ENCODE measurements at regions not wholly inside any gene's neighbourhood (a gene's known extent, or its start where the extent isn't known, plus 50 kb on each side); places are given as distances from the start of the nearest gene placed in this dataset.

DNA sequence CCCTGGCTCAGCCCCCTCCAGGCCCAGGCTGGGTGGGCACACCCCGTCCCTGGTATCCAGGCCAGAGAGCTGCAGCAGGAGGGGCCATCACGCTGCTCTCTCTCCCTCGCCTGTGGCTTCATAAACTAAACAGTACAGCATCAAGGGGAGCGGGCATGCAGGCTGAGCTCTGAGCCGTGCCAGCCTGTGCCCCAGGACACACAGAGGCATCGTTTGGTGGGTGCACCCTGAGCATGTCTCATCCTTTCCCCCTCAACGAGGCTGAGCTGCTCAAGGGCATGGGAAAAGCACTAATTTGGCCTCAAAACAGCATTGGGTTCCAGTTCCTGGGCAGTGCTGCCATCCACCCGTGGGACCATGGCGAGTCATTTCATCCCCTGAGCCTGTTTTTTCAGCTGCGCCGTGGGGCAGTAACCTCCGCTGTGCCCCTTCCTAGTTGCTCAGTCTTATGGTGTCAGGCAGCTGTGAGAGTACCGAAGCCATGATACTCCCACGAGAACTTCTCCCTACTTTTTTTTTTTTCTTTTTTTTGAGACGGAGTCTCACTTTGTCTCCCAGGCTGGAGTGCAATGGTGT is 79.6 kb downstream of the CPN2 start:
- peak in 1 of 2 experiments; percentile 10 for DNase-seq
- Histone ChIP-seq H3K4me3 (ENCODE audit: low read depth, low read length) (no peak overlapping the region), H3K4me1 (peaks cover 11% of the 10 kb centered on the region), H3K27me3 (replicated peaks; ENCODE audit: control insufficient read depth, insufficient read depth, low read length) (no peaks in the 10 kb centered on the region), H3K9me3 (no peaks in the 10 kb centered on the region), H3K36me3 (ENCODE audit: control insufficient read depth, insufficient read depth, low read length) (no peaks in the 10 kb centered on the region)
- intact Hi-C loops (cut with micrococcal nuclease; ENCODE audit: unreplicated experiment) = no loop called here
- H3K36me3 Mint-ChIP-seq (ENCODE audit: insufficient read depth, unreplicated experiment) = peaks cover 19% of the 10 kb centered on the region
- BruUV-seq (replicated peaks) = no TSS peak
- no peak overlapping the region for H3K27ac Mint-ChIP-seq (ENCODE audit: unreplicated experiment)
- POLR2A ChIA-PET = no interaction called here
- H3K27me3 Mint-ChIP-seq (ENCODE audit: insufficient read depth, unreplicated experiment) = no peaks in the 10 kb centered on the region
- CTCF ChIA-PET = interaction anchor here (0.6 to 1.2 kb wide), 2 partner anchors 44 to 1030 kb away, joined by 3 to 5 read pairs; no protein-coding TSS in a partner anchor
- H3K9me3 Mint-ChIP-seq (ENCODE audit: unreplicated experiment) = peaks cover 7% of the 10 kb centered on the region
- TF ChIP-seq, protein P1, sequence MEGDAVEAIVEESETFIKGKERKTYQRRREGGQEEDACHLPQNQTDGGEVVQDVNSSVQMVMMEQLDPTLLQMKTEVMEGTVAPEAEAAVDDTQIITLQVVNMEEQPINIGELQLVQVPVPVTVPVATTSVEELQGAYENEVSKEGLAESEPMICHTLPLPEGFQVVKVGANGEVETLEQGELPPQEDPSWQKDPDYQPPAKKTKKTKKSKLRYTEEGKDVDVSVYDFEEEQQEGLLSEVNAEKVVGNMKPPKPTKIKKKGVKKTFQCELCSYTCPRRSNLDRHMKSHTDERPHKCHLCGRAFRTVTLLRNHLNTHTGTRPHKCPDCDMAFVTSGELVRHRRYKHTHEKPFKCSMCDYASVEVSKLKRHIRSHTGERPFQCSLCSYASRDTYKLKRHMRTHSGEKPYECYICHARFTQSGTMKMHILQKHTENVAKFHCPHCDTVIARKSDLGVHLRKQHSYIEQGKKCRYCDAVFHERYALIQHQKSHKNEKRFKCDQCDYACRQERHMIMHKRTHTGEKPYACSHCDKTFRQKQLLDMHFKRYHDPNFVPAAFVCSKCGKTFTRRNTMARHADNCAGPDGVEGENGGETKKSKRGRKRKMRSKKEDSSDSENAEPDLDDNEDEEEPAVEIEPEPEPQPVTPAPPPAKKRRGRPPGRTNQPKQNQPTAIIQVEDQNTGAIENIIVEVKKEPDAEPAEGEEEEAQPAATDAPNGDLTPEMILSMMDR (IDR thresholded peaks at IDR 0.05; ENCODE audit: insufficient read depth in 1 of 2, low read depth in 1 of 2, low read length in 1 of 2, severe bottlenecking in 1 of 2, unreplicated experiment in 1 of 2) = no peak
- no peak overlapping the region for H3K4me3 Mint-ChIP-seq (ENCODE audit: unreplicated experiment)
- peaks cover 7% of the 10 kb centered on the region for H3K4me1 Mint-ChIP-seq (ENCODE audit: low read depth, unreplicated experiment)

DNA sequence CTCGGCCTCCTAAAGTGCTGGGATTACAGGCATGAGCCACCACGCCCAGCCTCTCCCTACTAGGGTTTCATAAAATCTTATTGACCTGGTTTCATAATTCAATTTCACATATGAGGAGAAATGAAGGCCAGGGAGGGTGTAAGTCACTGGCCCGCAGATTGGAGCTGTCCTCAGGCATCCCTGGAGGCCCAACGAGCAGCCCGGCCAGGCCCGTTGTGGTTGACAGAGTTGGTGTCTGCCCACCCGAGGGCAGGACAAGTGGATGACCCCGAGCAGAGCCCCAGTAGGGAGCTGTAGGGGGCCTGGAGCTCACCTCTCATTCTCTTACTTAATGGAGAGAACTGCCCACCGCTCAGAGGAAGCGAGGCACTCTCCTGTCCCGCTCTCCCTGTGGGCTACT is 78.9 kb downstream of the CPN2 start:
- Mint-ChIP-seq H3K4me1 (ENCODE audit: low read depth, unreplicated experiment) (peaks cover 7% of the 10 kb centered on the region), H3K36me3 (ENCODE audit: insufficient read depth, unreplicated experiment) (peaks cover 24% of the 10 kb centered on the region), H3K9me3 (ENCODE audit: unreplicated experiment) (peaks cover 7% of the 10 kb centered on the region), H3K4me3 (ENCODE audit: unreplicated experiment) (no peak overlapping the region), H3K27me3 (ENCODE audit: insufficient read depth, unreplicated experiment) (no peaks in the 10 kb centered on the region), H3K27ac (ENCODE audit: unreplicated experiment) (no peak overlapping the region)
- TF ChIP-seq, protein P1 (IDR thresholded peaks at IDR 0.05; ENCODE audit: insufficient read depth in 1 of 2, low read depth in 1 of 2, low read length in 1 of 2, severe bottlenecking in 1 of 2, unreplicated experiment in 1 of 2) = no peak
- H3K4me3 ChIP-seq (ENCODE audit: low read depth, low read length) = no peak overlapping the region
- no TSS peak for BruUV-seq (replicated peaks)
- no peaks in the 10 kb centered on the region for H3K36me3 ChIP-seq (ENCODE audit: control insufficient read depth, insufficient read depth, low read length)
- no peaks in the 10 kb centered on the region for H3K9me3 ChIP-seq
- peak in 1 of 2 experiments; percentile 26 for DNase-seq
- peaks cover 11% of the 10 kb centered on the region for H3K4me1 ChIP-seq
- ChIA-PET CTCF (interaction anchor here (0.6 kb wide), 1 partner anchor 141 kb away, joined by 9 read pairs; no protein-coding TSS in a partner anchor), POLR2A (no interaction called here)
- intact Hi-C loops (cut with micrococcal nuclease; ENCODE audit: unreplicated experiment) = no loop called here
- no peaks in the 10 kb centered on the region for H3K27me3 ChIP-seq (replicated peaks; ENCODE audit: control insufficient read depth, insufficient read depth, low read length)

DNA sequence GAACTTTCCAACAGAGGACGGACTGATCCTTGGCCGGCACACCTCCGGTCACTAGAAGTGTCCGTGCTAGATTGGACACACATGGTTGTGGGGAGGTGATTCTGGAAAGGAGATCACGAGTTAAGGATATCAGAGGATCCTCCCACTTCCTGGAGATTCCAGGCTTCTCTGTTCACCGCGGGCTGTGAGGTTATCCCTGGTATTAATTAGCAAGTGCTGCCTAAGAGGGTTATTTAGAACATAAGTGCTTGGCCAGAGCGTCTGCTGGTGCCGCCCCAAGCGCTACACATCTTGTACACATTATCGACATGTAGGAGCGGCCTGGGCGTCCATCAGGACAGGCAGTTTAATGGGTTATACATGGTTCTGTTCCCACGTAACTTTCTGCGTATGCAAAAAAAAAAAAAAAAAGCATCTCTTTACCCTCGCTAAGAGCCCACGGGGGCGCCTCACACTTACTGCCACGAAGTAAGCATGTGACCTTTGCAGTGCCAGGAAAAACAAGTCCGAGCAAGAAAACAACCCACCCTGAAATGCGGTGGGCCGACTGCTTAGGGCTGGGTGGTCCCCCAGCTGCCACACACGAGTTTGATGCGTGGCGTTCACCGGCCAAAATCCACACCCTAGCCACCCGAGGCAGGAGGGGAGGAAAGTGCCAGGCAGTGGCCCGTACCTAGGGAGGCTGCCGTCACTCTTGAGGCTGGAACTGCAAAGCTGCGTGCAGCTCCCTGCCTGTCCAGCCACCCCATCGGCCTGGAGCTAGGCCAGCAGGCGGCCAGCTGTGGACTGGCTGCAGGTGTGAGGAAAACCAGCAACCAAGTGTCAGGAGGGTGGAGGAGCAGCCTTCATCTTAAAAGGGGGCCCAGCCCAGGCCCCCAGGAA is 78.0 kb downstream of the CPN2 start:
- Mint-ChIP-seq H3K27me3 (ENCODE audit: insufficient read depth, unreplicated experiment) (no peaks in the 10 kb centered on the region), H3K36me3 (ENCODE audit: insufficient read depth, unreplicated experiment) (peaks cover 24% of the 10 kb centered on the region), H3K4me1 (ENCODE audit: low read depth, unreplicated experiment) (peaks cover 7% of the 10 kb centered on the region), H3K4me3 (ENCODE audit: unreplicated experiment) (no peak overlapping the region), H3K9me3 (ENCODE audit: unreplicated experiment) (peaks cover 7% of the 10 kb centered on the region), H3K27ac (ENCODE audit: unreplicated experiment) (no peak overlapping the region)
- peaks cover 11% of the 10 kb centered on the region for H3K4me1 ChIP-seq
- no peaks in the 10 kb centered on the region for H3K27me3 ChIP-seq (replicated peaks; ENCODE audit: control insufficient read depth, insufficient read depth, low read length)
- intact Hi-C loops (cut with micrococcal nuclease; ENCODE audit: unreplicated experiment) = no loop called here
- ChIA-PET CTCF (interaction anchor here (0.6 kb wide), 1 partner anchor 142 kb away, joined by 9 read pairs; no protein-coding TSS in a partner anchor), POLR2A (no interaction called here)
- peak in 1 of 2 experiments; percentile 22 for DNase-seq
- TF ChIP-seq, protein P1 (IDR thresholded peaks at IDR 0.05; ENCODE audit: insufficient read depth in 1 of 2, low read depth in 1 of 2, low read length in 1 of 2, severe bottlenecking in 1 of 2, unreplicated experiment in 1 of 2) = no peak
- H3K4me3 ChIP-seq (ENCODE audit: low read depth, low read length) = no peak overlapping the region
- no peaks in the 10 kb centered on the region for H3K36me3 ChIP-seq (ENCODE audit: control insufficient read depth, insufficient read depth, low read length)
- H3K9me3 ChIP-seq = no peaks in the 10 kb centered on the region
- BruUV-seq (replicated peaks) = no TSS peak

Data from Caco-2 (cell line).